ENCODE measurements at regions not wholly inside any gene's neighbourhood (a gene's known extent, or its start where the extent isn't known, plus 50 kb on each side); places are given as distances from the start of the nearest gene placed in this dataset.

DNA sequence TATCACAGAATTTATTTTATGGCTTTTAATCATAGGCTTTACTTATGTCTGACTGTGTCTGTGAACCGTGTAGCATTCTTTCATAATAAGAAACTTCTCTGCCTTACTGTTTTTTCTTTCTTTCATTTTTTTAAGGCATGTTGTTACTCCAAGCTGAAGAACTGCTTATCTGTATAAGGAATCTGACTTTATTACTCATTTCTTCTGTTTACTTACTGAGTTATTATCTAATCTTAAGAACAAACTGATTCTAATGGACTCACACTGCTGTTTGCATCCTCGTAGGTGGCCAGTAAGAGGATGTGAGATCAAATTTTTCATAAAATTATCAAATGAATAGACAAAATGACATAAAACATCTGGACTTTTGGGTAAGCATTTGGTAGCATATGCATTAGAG, 54.7 kb upstream of the DNAJC1 start:
- no peak overlapping the region for H3K4me3 ChIP-seq (replicated peaks; ENCODE audit: low read depth, low read length)
- TF ChIP-seq, protein P1, sequence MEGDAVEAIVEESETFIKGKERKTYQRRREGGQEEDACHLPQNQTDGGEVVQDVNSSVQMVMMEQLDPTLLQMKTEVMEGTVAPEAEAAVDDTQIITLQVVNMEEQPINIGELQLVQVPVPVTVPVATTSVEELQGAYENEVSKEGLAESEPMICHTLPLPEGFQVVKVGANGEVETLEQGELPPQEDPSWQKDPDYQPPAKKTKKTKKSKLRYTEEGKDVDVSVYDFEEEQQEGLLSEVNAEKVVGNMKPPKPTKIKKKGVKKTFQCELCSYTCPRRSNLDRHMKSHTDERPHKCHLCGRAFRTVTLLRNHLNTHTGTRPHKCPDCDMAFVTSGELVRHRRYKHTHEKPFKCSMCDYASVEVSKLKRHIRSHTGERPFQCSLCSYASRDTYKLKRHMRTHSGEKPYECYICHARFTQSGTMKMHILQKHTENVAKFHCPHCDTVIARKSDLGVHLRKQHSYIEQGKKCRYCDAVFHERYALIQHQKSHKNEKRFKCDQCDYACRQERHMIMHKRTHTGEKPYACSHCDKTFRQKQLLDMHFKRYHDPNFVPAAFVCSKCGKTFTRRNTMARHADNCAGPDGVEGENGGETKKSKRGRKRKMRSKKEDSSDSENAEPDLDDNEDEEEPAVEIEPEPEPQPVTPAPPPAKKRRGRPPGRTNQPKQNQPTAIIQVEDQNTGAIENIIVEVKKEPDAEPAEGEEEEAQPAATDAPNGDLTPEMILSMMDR (IDR thresholded peaks at IDR 0.05; ENCODE audit: low read length, missing control alignments), result no peak
- DNase-seq (ENCODE audit: low read depth), result no peak

DNA sequence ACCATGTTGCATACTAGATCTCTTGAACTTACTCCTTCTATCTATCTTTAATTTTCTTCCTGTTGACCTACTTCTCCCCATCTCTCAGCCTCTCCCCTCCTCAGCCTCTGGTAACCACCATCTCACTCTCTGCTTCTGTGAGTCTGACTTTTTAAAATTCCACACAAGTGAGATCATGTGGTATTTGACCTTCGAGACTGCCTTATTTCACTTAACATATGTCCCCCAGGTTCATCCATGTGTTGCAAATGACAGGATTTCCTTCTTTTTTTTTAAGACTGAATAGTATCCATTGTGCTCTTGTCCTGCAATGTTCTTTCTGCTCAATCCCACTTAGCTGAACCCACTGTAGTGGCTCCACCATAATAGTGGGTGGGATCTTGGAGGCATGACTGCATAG, 51.4 kb upstream of the DNAJC1 start:
- H3K4me3 ChIP-seq (replicated peaks; ENCODE audit: low read depth, low read length), result no peak overlapping the region
- TF ChIP-seq, protein P1 (IDR thresholded peaks at IDR 0.05; ENCODE audit: low read length, missing control alignments), result no peak
- peak; percentile 17 for DNase-seq (ENCODE audit: low read depth)
